ENCODE measurements at regions not wholly inside any gene's neighbourhood (a gene's known extent, or its start where the extent isn't known, plus 50 kb on each side); places are given as distances from the start of the nearest gene placed in this dataset.

DNA sequence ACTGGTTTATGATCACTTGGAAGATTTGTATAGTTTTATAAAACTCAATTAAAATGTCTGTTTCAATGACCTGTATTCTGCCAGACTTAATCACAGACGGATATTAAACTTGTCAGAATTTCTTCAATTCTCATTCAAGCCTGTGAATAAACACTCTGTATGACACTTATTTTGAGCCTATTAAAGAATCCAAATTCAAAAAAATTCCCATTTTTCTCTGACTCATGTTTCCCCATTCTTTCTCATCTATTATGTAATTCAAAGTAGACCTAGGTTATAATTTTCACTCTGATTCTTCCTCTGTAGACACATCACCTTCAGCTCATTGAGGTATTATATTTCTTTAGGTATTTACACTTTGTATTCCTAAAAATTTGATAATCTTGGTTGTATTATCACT is 166.1 kb downstream of the TMA16 start:
- TF ChIP-seq POLR2A (IDR thresholded peaks at IDR 0.05; ENCODE audit: low read length) (no peak), GATA1 (IDR thresholded peaks at IDR 0.05; ENCODE audit: low read depth, low read length) (no peak)

Measured in erythroblast (primary cell).